ENCODE measurements at regions not wholly inside any gene's neighbourhood (a gene's known extent, or its start where the extent isn't known, plus 50 kb on each side); places are given as distances from the start of the nearest gene placed in this dataset.
A peak's percentile ranks its signal among the peaks of the same experiment; 100 is the strongest.
"Not testable (repeated sequence)": the region's sequence is repeated elsewhere in the genome, so short reads cannot be mapped to it uniquely, and the experiment has no call there.

GRCh38 chr10:87416892-87417291 is 59.3 kb downstream of the NUTM2D start:
- DNase-seq (ENCODE audit: low read depth in 2 of 2), result not testable (repeated sequence)

- peak in 1 of 2 experiments; percentile 10 for DNase-seq (ENCODE audit: low read depth in 2 of 2)
Measured at GRCh38 chr10:87422641-87423040, 65.1 kb downstream of the NUTM2D start.

GRCh38 chr10:87424697-87425373 is 67.3 kb downstream of the NUTM2D start:
- not testable (repeated sequence) for DNase-seq (ENCODE audit: low read depth in 2 of 2)

- not testable (repeated sequence) for DNase-seq (ENCODE audit: low read depth in 2 of 2)
Measured at GRCh38 chr10:87433836-87434235, 70.9 kb upstream of the MINPP1 start.

GRCh38 chr10:87435295-87435826 is 69.3 kb upstream of the MINPP1 start:
- DNase-seq (ENCODE audit: low read depth in 2 of 2), result not testable (repeated sequence)

GRCh38 chr10:87436104-87436503 is 68.6 kb upstream of the MINPP1 start:
- DNase-seq (ENCODE audit: low read depth in 2 of 2), result not testable (repeated sequence)

- peak in 1 of 2 experiments; percentile 14 for DNase-seq (ENCODE audit: low read depth in 2 of 2)
Measured at GRCh38 chr10:87437450-87437849, 67.2 kb upstream of the MINPP1 start.
